Caco-2 (cell line): ENCODE measurements at regions not wholly inside any gene's neighbourhood (a gene's known extent, or its start where the extent isn't known, plus 50 kb on each side); places are given as distances from the start of the nearest gene placed in this dataset.

Experiments used
- BruUV-seq: library from RNA; stranded (reverse); fragments of 400-500 nt; replicated peaks from 2 replicates; lab custom pipeline; 2021; lab: Mats Ljungman, UMichigan
- CTCF ChIA-PET: fragments of 300-600 bp; sonication (Branson Sonifier 250); formaldehyde crosslinking; loops from one replicate; lab custom pipeline; 2022; ENCODE audit warnings: antibody characterized with exemption; lab: Charles Lee
- POLR2A ChIA-PET: fragments of 300-600 bp; sonication (Branson Sonifier 250); formaldehyde crosslinking; loops from one replicate; lab custom pipeline; 2022; ENCODE audit warnings: antibody characterized with exemption; lab: Charles Lee
- DNase-seq, 2 experiments: peaks; one replicate each; pipeline versions ENCODE4 v3.0.0 to v3.0.0-alpha.2; 2020 to 2022
- H3K27me3 ChIP-seq: replicated peaks from 2 replicates; pipeline ENCODE4 v1.6.0; 2011; ENCODE audit warnings: low read length; ENCODE audit not compliant: control insufficient read depth, insufficient read depth
- H3K36me3 ChIP-seq: 2 replicates; pipeline ENCODE4 v1.5.1; 2011; ENCODE audit warnings: low read length; ENCODE audit not compliant: control insufficient read depth, insufficient read depth
- H3K4me1 ChIP-seq: fragments of 250-450 bp; sonication (Bioruptor Pico); 2 replicates; pipeline ENCODE4 v1.5.1; 2020; ENCODE audit warnings: mild to moderate bottlenecking
- H3K4me3 ChIP-seq: 2 replicates; pipeline ENCODE4 v1.5.1; 2011; ENCODE audit warnings: low read depth, mild to moderate bottlenecking, control low read depth, low read length
- H3K9me3 ChIP-seq: fragments of 250-450 bp; sonication (Bioruptor Pico); 2 replicates; pipeline ENCODE4 v1.5.1; 2020; ENCODE audit warnings: mild to moderate bottlenecking, moderate library complexity
- H3K27ac Mint-ChIP-seq: one replicate; pipeline ENCODE4 v1.8.0; 2022; ENCODE audit warnings: mixed read lengths; ENCODE audit not compliant: unreplicated experiment
- H3K27me3 Mint-ChIP-seq: one replicate; pipeline ENCODE4 v1.8.0; 2022; ENCODE audit warnings: mixed read lengths; ENCODE audit not compliant: insufficient read depth, unreplicated experiment
- H3K36me3 Mint-ChIP-seq: one replicate; pipeline ENCODE4 v1.8.0; 2022; ENCODE audit warnings: mild to moderate bottlenecking, mixed read lengths; ENCODE audit not compliant: insufficient read depth, unreplicated experiment
- H3K4me1 Mint-ChIP-seq: one replicate; pipeline ENCODE4 v1.8.0; 2022; ENCODE audit warnings: low read depth, mixed read lengths; ENCODE audit not compliant: unreplicated experiment
- H3K4me3 Mint-ChIP-seq: one replicate; pipeline ENCODE4 v1.8.0; 2022; ENCODE audit warnings: mild to moderate bottlenecking, moderate library complexity, mixed read lengths; ENCODE audit not compliant: unreplicated experiment
- H3K9me3 Mint-ChIP-seq: one replicate; pipeline ENCODE4 v1.8.0; 2022; ENCODE audit warnings: mixed read lengths; ENCODE audit not compliant: unreplicated experiment
- intact Hi-C: fragments of 100-400 bp; cut with micrococcal nuclease; formaldehyde crosslinking; loops from one replicate; pipeline ENCODE4 v1.10.0; 2022; ENCODE audit not compliant: unreplicated experiment
- TF ChIP-seq, protein P1 (sequence below), 2 experiments: fragments of 200-600 bp in 1 of 2; IDR thresholded peaks; 1 replicate in 1 of 2; 2 replicates in 1 of 2; pipeline versions ENCODE4 v1.5.1 to v1.8.0; 2011 to 2022; ENCODE audit warnings: antibody characterized with exemption in 1 of 2, control low read depth in 1 of 2, inconsistent platforms in 1 of 2, low read depth in 1 of 2, low read length in 1 of 2, mild to moderate bottlenecking in 1 of 2, moderate library complexity in 1 of 2; ENCODE audit not compliant: insufficient read depth in 1 of 2, severe bottlenecking in 1 of 2, unreplicated experiment in 1 of 2

GRCh38 chr3:59567661-59568060 lies 517.8 kb upstream of the CFAP20DC start:
- CTCF ChIA-PET: no interaction called here
- no peak for DNase-seq
- H3K4me3 ChIP-seq: no peak overlapping the region
- no peaks in the 10 kb centered on the region for H3K9me3 ChIP-seq
- H3K9me3 Mint-ChIP-seq: no peaks in the 10 kb centered on the region
- H3K27ac Mint-ChIP-seq: no peak overlapping the region
- H3K36me3 ChIP-seq: no peaks in the 10 kb centered on the region
- H3K27me3 ChIP-seq: no peaks in the 10 kb centered on the region
- H3K27me3 Mint-ChIP-seq: peaks cover 26% of the 10 kb centered on the region
- no peaks in the 10 kb centered on the region for H3K4me1 Mint-ChIP-seq
- H3K4me1 ChIP-seq: no peaks in the 10 kb centered on the region
- POLR2A ChIA-PET: no interaction called here
- H3K36me3 Mint-ChIP-seq: no peaks in the 10 kb centered on the region
- TF ChIP-seq, protein P1, sequence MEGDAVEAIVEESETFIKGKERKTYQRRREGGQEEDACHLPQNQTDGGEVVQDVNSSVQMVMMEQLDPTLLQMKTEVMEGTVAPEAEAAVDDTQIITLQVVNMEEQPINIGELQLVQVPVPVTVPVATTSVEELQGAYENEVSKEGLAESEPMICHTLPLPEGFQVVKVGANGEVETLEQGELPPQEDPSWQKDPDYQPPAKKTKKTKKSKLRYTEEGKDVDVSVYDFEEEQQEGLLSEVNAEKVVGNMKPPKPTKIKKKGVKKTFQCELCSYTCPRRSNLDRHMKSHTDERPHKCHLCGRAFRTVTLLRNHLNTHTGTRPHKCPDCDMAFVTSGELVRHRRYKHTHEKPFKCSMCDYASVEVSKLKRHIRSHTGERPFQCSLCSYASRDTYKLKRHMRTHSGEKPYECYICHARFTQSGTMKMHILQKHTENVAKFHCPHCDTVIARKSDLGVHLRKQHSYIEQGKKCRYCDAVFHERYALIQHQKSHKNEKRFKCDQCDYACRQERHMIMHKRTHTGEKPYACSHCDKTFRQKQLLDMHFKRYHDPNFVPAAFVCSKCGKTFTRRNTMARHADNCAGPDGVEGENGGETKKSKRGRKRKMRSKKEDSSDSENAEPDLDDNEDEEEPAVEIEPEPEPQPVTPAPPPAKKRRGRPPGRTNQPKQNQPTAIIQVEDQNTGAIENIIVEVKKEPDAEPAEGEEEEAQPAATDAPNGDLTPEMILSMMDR (IDR thresholded peaks at IDR 0.05; ENCODE audit: insufficient read depth in 1 of 2, low read depth in 1 of 2, low read length in 1 of 2, severe bottlenecking in 1 of 2, unreplicated experiment in 1 of 2): no peak
- no TSS peak for BruUV-seq
- H3K4me3 Mint-ChIP-seq: no peak overlapping the region
- intact Hi-C loops: no loop called here

DNA sequence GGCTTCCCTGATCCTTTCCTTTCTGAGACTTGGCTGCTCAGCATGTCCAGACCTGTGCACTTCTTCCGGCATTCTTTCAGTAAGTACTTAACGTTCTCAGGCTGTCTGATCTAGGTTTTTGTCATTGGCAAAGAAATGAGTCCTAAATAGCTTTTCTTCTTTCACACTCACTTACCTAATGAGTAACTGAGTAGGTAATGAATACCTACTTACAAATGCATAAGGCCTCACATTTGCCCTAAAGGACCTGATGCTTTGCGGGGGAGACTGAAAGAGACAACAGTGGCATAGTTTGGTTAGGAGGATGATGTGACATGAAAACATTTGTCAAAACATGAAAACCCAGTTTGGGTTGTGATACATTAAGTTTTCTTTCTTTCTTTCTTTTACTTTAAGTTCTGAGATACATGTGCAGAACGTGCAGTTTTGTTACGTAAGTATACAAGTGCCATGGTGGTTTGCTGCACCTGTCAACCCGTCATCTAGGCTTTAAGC lies 516.7 kb upstream of the CFAP20DC start:
- Mint-ChIP-seq H3K4me3 (no peak overlapping the region), H3K27me3 (peaks cover 22% of the 10 kb centered on the region), H3K9me3 (no peaks in the 10 kb centered on the region), H3K4me1 (no peaks in the 10 kb centered on the region), H3K36me3 (no peaks in the 10 kb centered on the region), H3K27ac (no peak overlapping the region)
- intact Hi-C loops: no loop called here
- Histone ChIP-seq H3K9me3 (no peaks in the 10 kb centered on the region), H3K36me3 (no peaks in the 10 kb centered on the region), H3K4me3 (no peak overlapping the region), H3K4me1 (no peaks in the 10 kb centered on the region), H3K27me3 (no peaks in the 10 kb centered on the region)
- no TSS peak for BruUV-seq
- CTCF ChIA-PET: interaction anchor here (1.1 kb wide), 1 partner anchor 253 kb away, joined by 3 read pairs; no protein-coding TSS in a partner anchor
- TF ChIP-seq, protein P1 (IDR thresholded peaks at IDR 0.05; ENCODE audit: insufficient read depth in 1 of 2, low read depth in 1 of 2, low read length in 1 of 2, severe bottlenecking in 1 of 2, unreplicated experiment in 1 of 2): no peak
- POLR2A ChIA-PET: no interaction called here
- no peak for DNase-seq

DNA sequence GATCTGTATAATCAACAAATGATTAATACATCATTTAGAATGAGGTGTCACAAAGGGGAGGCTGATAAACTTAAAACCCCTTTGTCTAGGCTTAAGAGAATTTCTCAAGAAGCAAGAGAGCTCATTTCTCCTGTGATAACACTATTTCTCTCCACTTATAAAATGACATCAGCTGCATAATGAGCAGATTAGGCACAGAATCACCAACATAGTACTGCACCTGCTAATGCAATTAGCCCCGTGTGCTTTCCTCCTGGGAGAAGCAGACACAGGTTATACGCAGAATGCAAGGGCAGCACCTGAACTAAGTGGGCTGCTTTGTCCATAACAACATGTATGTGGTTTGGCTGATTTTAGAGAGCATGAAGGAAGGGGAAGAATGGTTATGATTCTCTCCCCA lies 515.3 kb upstream of the CFAP20DC start:
- no peak for DNase-seq
- H3K9me3 Mint-ChIP-seq: no peaks in the 10 kb centered on the region
- ChIA-PET POLR2A (no interaction called here), CTCF (no interaction called here)
- Histone ChIP-seq H3K9me3 (no peaks in the 10 kb centered on the region), H3K4me3 (no peak overlapping the region), H3K36me3 (no peaks in the 10 kb centered on the region), H3K4me1 (no peaks in the 10 kb centered on the region), H3K27me3 (no peaks in the 10 kb centered on the region)
- H3K4me1 Mint-ChIP-seq: no peaks in the 10 kb centered on the region
- intact Hi-C loops: no loop called here
- no TSS peak for BruUV-seq
- H3K36me3 Mint-ChIP-seq: no peaks in the 10 kb centered on the region
- TF ChIP-seq, protein P1 (IDR thresholded peaks at IDR 0.05; ENCODE audit: insufficient read depth in 1 of 2, low read depth in 1 of 2, low read length in 1 of 2, severe bottlenecking in 1 of 2, unreplicated experiment in 1 of 2): no peak
- H3K27me3 Mint-ChIP-seq: peaks cover 23% of the 10 kb centered on the region
- H3K4me3 Mint-ChIP-seq: no peak overlapping the region
- H3K27ac Mint-ChIP-seq: no peak overlapping the region
